IPS DF 6.9 (cell line): ENCODE measurements at regions not wholly inside any gene's neighbourhood (a gene's known extent, or its start where the extent isn't known, plus 50 kb on each side); places are given as distances from the start of the nearest gene placed in this dataset.

Experiments
- DNase-seq: peaks from one replicate; pipeline ENCODE4 v3.0.0-alpha.2; 2013; ENCODE audit warnings: low read depth, low spot score
- H3K27ac ChIP-seq: one replicate; pipeline ENCODE4 v1.5.1; 2013; ENCODE audit warnings: low read length, control low read depth
- H3K27me3 ChIP-seq: 2 replicates; pipeline ENCODE4 v1.6.1; 2013; ENCODE audit warnings: mild to moderate bottlenecking, low read length; ENCODE audit not compliant: control insufficient read depth, insufficient read depth
- H3K36me3 ChIP-seq: 2 replicates; pipeline ENCODE4 v1.6.1; 2013; ENCODE audit warnings: low read length; ENCODE audit not compliant: control insufficient read depth, insufficient read depth
- H3K4me1 ChIP-seq: 2 replicates; pipeline ENCODE4 v1.6.1; 2013; ENCODE audit warnings: low read length; ENCODE audit not compliant: control insufficient read depth, insufficient read depth
- H3K4me3 ChIP-seq: 2 replicates; pipeline ENCODE4 v1.5.1; 2013; ENCODE audit warnings: mild to moderate bottlenecking, low read length
- H3K9me3 ChIP-seq: 2 replicates; pipeline ENCODE4 v1.6.1; 2013; ENCODE audit warnings: low read length, inconsistent platforms; ENCODE audit not compliant: control insufficient read depth, insufficient read depth
- WGBS: extraction: QIAGEN DNeasy Blood & Tissue Kit; methylation state at CpG from one replicate; pipeline ENCODE4 v1.1.7; 2013; ENCODE audit warnings: mixed read lengths, missing lambda C conversion rate; ENCODE audit not compliant: insufficient read length, insufficient coverage; 5-methylcytosine and 5-hydroxymethylcytosine counted together

DNA sequence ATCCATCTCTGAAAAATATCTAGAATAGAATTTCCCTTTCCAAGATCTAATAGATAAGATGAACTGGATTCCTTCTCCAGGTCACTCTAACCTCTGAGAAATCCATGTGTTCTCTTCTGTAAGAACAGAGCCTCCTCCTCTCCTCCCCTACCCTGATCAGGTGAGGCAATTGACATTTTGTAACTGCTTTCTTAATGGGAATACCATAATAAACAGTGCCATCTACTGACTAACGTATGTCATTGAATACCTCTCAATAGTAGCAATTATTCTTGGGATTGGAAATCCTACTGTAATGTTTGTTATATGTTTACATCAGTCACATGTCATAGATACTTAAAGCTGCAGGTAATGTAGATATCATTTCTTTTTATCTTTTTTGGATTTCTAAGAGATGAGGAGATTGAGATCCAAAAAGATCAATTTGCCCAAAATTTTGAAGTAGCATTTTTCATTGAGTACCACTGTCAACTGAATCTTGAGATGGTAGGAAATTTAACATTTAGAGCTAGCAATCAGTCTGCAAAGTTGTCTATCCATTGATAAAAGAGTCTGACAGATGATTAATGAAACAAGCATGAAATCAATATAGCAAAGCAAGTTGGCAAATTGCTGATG, 365.8 kb upstream of the HSF2 start:
- Histone ChIP-seq H3K4me3 (no peak overlapping the region), H3K4me1 (no peaks in the 10 kb centered on the region), H3K36me3 (no peaks in the 10 kb centered on the region), H3K27ac (no peak overlapping the region), H3K27me3 (no peaks in the 10 kb centered on the region), H3K9me3 (no peaks in the 10 kb centered on the region)
- no CpG with 5 or more reads among the region's 1 CpG for WGBS
- DNase-seq, result peak; percentile 18

DNA sequence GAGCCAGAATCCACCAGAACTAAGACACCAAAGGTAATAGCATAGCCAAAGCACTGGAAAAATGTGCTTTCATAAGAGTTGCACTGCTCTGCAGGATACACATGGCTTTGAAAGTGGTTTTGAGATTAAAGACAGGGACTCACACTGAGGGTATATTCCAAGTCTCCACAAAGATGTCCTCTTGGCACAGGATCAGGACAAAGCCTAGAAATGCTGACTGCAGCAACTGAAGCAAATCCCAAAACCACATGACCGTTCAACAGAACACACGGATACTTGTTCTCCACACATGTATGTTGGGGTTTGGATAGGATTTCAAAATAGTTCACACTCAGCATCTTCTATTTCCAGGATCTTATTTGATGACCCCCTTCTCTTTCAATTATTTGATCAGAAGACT, 364.3 kb upstream of the HSF2 start:
- no peaks in the 10 kb centered on the region for H3K27me3 ChIP-seq
- no peaks in the 10 kb centered on the region for H3K36me3 ChIP-seq
- H3K9me3 ChIP-seq, result no peaks in the 10 kb centered on the region
- WGBS, result no CpG with 5 or more reads among the region's 2 CpGs
- no peak overlapping the region for H3K4me3 ChIP-seq
- no peak overlapping the region for H3K27ac ChIP-seq
- no peaks in the 10 kb centered on the region for H3K4me1 ChIP-seq
- no peak for DNase-seq

DNA sequence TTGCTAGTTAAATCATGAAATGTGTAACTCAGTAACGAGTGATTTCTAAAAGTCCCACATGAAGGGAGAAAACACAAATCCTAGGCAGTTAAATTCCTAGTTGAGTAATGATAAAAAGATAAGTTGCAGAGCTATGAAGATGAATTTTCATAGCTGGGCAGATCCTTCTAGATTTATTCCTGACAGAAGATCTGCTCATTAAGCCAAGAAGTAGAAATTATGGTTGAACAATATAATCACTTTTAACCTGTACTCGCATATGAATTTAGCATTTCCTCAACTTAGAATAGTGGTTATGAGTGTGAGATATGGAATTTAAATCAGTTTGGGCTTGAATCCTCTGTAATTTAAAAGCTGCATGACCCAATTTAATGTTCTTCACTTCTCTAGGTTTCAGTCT, 359.2 kb upstream of the HSF2 start:
- no peaks in the 10 kb centered on the region for H3K27me3 ChIP-seq
- no peaks in the 10 kb centered on the region for H3K4me1 ChIP-seq
- H3K9me3 ChIP-seq, result no peaks in the 10 kb centered on the region
- H3K27ac ChIP-seq, result no peak overlapping the region
- H3K4me3 ChIP-seq, result no peak overlapping the region
- WGBS, result no CpG with 5 or more reads among the region's 2 CpGs
- no peaks in the 10 kb centered on the region for H3K36me3 ChIP-seq
- DNase-seq, result no peak

- no peak for DNase-seq
- Histone ChIP-seq H3K27ac (no peak overlapping the region), H3K4me1 (no peaks in the 10 kb centered on the region), H3K27me3 (no peaks in the 10 kb centered on the region), H3K4me3 (no peak overlapping the region), H3K9me3 (no peaks in the 10 kb centered on the region), H3K36me3 (no peaks in the 10 kb centered on the region)
- no CpG with 5 or more reads among the region's 3 CpGs for WGBS
Measured at GRCh38 chr6:122042380-122042779, 357.1 kb upstream of the HSF2 start.

- Histone ChIP-seq H3K4me3 (no peak overlapping the region), H3K27me3 (no peaks in the 10 kb centered on the region), H3K9me3 (no peaks in the 10 kb centered on the region), H3K4me1 (no peaks in the 10 kb centered on the region), H3K27ac (no peak overlapping the region), H3K36me3 (no peaks in the 10 kb centered on the region)
- no peak for DNase-seq
- no CpG with 5 or more reads among the region's 9 CpGs for WGBS
Measured at GRCh38 chr6:122042960-122043735, 356.3 kb upstream of the HSF2 start.

- WGBS, result no CpG with 5 or more reads among the region's 3 CpGs
- H3K9me3 ChIP-seq, result no peaks in the 10 kb centered on the region
- no peak overlapping the region for H3K4me3 ChIP-seq
- H3K4me1 ChIP-seq, result no peaks in the 10 kb centered on the region
- no peaks in the 10 kb centered on the region for H3K36me3 ChIP-seq
- no peak for DNase-seq
- no peaks in the 10 kb centered on the region for H3K27me3 ChIP-seq
- H3K27ac ChIP-seq, result no peak overlapping the region
Measured at GRCh38 chr6:122048570-122048969, 350.9 kb upstream of the HSF2 start.

DNA sequence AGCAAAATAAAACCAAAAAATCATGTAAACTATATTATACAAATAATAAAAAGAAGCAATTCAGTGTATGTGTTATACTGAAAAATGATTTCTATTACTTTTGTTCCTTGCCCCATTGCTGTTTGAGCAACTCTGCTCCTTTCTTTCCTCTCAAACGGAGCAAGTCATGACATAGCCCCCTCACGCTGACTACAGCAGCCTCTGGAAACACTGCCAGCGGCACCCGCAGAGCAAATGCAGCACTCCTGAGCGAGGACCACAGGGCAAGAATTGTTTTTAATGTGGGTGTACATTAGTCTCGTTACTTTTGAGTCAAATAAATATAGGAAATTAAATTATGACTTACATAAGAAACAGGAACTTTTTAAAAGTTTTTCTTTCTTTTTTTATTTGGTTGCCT, 350.1 kb upstream of the HSF2 start:
- H3K27ac ChIP-seq, result no peak overlapping the region
- no CpG with 5 or more reads among the region's 6 CpGs for WGBS
- H3K4me1 ChIP-seq, result no peaks in the 10 kb centered on the region
- no peaks in the 10 kb centered on the region for H3K36me3 ChIP-seq
- H3K4me3 ChIP-seq, result no peak overlapping the region
- no peak for DNase-seq
- H3K9me3 ChIP-seq, result no peaks in the 10 kb centered on the region
- no peaks in the 10 kb centered on the region for H3K27me3 ChIP-seq

DNA sequence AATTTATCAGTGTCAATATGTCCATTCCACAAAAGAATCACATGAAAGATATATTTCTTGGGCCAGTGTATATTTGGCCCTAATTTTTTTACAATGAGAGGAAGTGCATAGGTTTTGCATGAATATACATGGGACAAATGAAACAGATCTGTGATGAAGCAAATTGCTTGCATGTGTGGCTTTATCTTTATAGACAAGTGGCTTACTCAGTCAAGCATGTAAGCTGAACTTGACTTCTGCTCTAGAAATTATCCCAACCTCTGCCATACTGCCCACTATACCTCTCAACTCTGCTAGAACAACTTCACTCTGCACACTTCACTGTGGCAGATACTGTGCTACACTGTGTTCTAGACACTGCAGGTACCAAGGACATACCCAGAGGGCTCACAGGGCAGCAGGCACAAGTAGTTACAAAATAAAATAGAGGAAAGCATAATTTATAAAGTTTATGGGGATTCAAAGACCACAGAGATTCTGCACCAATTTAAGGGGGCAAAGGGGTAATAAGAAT, 349.2 kb upstream of the HSF2 start:
- no peaks in the 10 kb centered on the region for H3K27me3 ChIP-seq
- DNase-seq, result no peak
- H3K27ac ChIP-seq, result no peak overlapping the region
- no peaks in the 10 kb centered on the region for H3K9me3 ChIP-seq
- no peaks in the 10 kb centered on the region for H3K36me3 ChIP-seq
- no peak overlapping the region for H3K4me3 ChIP-seq
- H3K4me1 ChIP-seq, result no peaks in the 10 kb centered on the region

- DNase-seq, result no peak
- Histone ChIP-seq H3K27ac (no peak overlapping the region), H3K4me1 (no peaks in the 10 kb centered on the region), H3K9me3 (no peaks in the 10 kb centered on the region), H3K36me3 (no peaks in the 10 kb centered on the region), H3K4me3 (no peak overlapping the region), H3K27me3 (no peaks in the 10 kb centered on the region)
- WGBS, result no CpG with 5 or more reads among the region's 3 CpGs
Measured at GRCh38 chr6:122052346-122052900, 347.0 kb upstream of the HSF2 start.

GRCh38 chr6:122059918-122060317, 339.5 kb upstream of the HSF2 start:
- Histone ChIP-seq H3K36me3 (no peaks in the 10 kb centered on the region), H3K4me1 (no peaks in the 10 kb centered on the region), H3K9me3 (no peaks in the 10 kb centered on the region), H3K27ac (no peak overlapping the region), H3K4me3 (no peak overlapping the region), H3K27me3 (no peaks in the 10 kb centered on the region)
- 100% methylated on average over 1 of the region's 4 CpGs for WGBS
- no peak for DNase-seq
